ENCODE measurements at regions not wholly inside any gene's neighbourhood (a gene's known extent, or its start where the extent isn't known, plus 50 kb on each side); places are given as distances from the start of the nearest gene placed in this dataset.

GRCh38 chr1:185515696-185516095 lies 198.7 kb upstream of the IVNS1ABP start:
- H3K9me3 ChIP-seq (ENCODE audit: control extremely low read depth in 1 of 5, control insufficient read depth in 4 of 5, insufficient read depth in 2 of 5, low read depth in 1 of 5, low read length in 4 of 5), result peaks cover 0 to 9% (median 3%) of the 10 kb centered on the region in 5 experiments
- ChIA-PET CTCF (no interaction called here), POLR2A (no interaction called here)
- H3K4me1 ChIP-seq (ENCODE audit: control extremely low read depth in 1 of 4, control insufficient read depth in 4 of 4, insufficient read depth in 4 of 4, low read length in 3 of 4), result peaks cover 0 to 3% (median 0%) of the 10 kb centered on the region in 4 experiments
- H3K4me3 ChIP-seq (ENCODE audit: control insufficient read depth in 1 of 7, extremely low read depth in 1 of 7, insufficient read depth in 4 of 7, low read depth in 2 of 7, low read length in 6 of 7), result no peak overlapping the region
- no peak overlapping the region for H3K27ac ChIP-seq (ENCODE audit: insufficient read depth in 1 of 2, low read depth in 1 of 2, low read length in 2 of 2, poor library complexity in 1 of 2, severe bottlenecking in 2 of 2)
- H3K27me3 ChIP-seq (replicated peaks in 2 of 5; ENCODE audit: control insufficient read depth in 4 of 5, insufficient read depth in 5 of 5, low read length in 4 of 5), result no peaks in the 10 kb centered on the region
- H3K36me3 ChIP-seq (ENCODE audit: control insufficient read depth in 4 of 4, insufficient read depth in 4 of 4, low read length in 3 of 4), result no peaks in the 10 kb centered on the region
- DNase-seq, result no peak
- WGBS (ENCODE audit: insufficient coverage), result 100% methylated on average over 1 of the region's 2 CpGs

- DNase-seq, result no peak
- POLR2A ChIA-PET, result no interaction called here
- no peak overlapping the region for H3K27ac ChIP-seq (ENCODE audit: insufficient read depth in 1 of 2, low read depth in 1 of 2, low read length in 2 of 2, poor library complexity in 1 of 2, severe bottlenecking in 2 of 2)
- no peaks in the 10 kb centered on the region for H3K27me3 ChIP-seq (replicated peaks in 2 of 5; ENCODE audit: control insufficient read depth in 4 of 5, insufficient read depth in 5 of 5, low read length in 4 of 5)
- no peak overlapping the region for H3K4me3 ChIP-seq (ENCODE audit: control insufficient read depth in 1 of 7, extremely low read depth in 1 of 7, insufficient read depth in 4 of 7, low read depth in 2 of 7, low read length in 6 of 7)
- peaks cover 0 to 9% (median 1%) of the 10 kb centered on the region in 5 experiments for H3K9me3 ChIP-seq (ENCODE audit: control extremely low read depth in 1 of 5, control insufficient read depth in 4 of 5, insufficient read depth in 2 of 5, low read depth in 1 of 5, low read length in 4 of 5)
- peaks cover 0 to 3% (median 0%) of the 10 kb centered on the region in 4 experiments for H3K4me1 ChIP-seq (ENCODE audit: control extremely low read depth in 1 of 4, control insufficient read depth in 4 of 4, insufficient read depth in 4 of 4, low read length in 3 of 4)
- CTCF ChIA-PET, result interaction anchor here (0.8 to 1.0 kb wide), 2 partner anchors 12 to 18 kb away, joined by 3 to 5 read pairs; no protein-coding TSS in a partner anchor
- no peaks in the 10 kb centered on the region for H3K36me3 ChIP-seq (ENCODE audit: control insufficient read depth in 4 of 4, insufficient read depth in 4 of 4, low read length in 3 of 4)
Measured at GRCh38 chr1:185514311-185514710, 197.3 kb upstream of the IVNS1ABP start.

- WGBS (ENCODE audit: insufficient coverage), result no CpG with 5 or more reads among the region's 4 CpGs
- no peak overlapping the region for H3K4me3 ChIP-seq (ENCODE audit: control insufficient read depth in 1 of 7, extremely low read depth in 1 of 7, insufficient read depth in 4 of 7, low read depth in 2 of 7, low read length in 6 of 7)
- ChIA-PET POLR2A (no interaction called here), CTCF (no interaction called here)
- no peak for DNase-seq
- peaks cover 0 to 2% (median 0%) of the 10 kb centered on the region in 5 experiments for H3K9me3 ChIP-seq (ENCODE audit: control extremely low read depth in 1 of 5, control insufficient read depth in 4 of 5, insufficient read depth in 2 of 5, low read depth in 1 of 5, low read length in 4 of 5)
- H3K27me3 ChIP-seq (replicated peaks in 2 of 5; ENCODE audit: control insufficient read depth in 4 of 5, insufficient read depth in 5 of 5, low read length in 4 of 5), result no peaks in the 10 kb centered on the region
- H3K4me1 ChIP-seq (ENCODE audit: control extremely low read depth in 1 of 4, control insufficient read depth in 4 of 4, insufficient read depth in 4 of 4, low read length in 3 of 4), result peaks cover 0 to 3% (median 0%) of the 10 kb centered on the region in 4 experiments
- no peak overlapping the region for H3K27ac ChIP-seq (ENCODE audit: insufficient read depth in 1 of 2, low read depth in 1 of 2, low read length in 2 of 2, poor library complexity in 1 of 2, severe bottlenecking in 2 of 2)
- no peaks in the 10 kb centered on the region for H3K36me3 ChIP-seq (ENCODE audit: control insufficient read depth in 4 of 4, insufficient read depth in 4 of 4, low read length in 3 of 4)
Measured at GRCh38 chr1:185512442-185512841, 195.4 kb upstream of the IVNS1ABP start.

- H3K27ac ChIP-seq (ENCODE audit: insufficient read depth in 1 of 2, low read depth in 1 of 2, low read length in 2 of 2, poor library complexity in 1 of 2, severe bottlenecking in 2 of 2), result no peak overlapping the region
- no CpG with 5 or more reads among the region's 2 CpGs for WGBS (ENCODE audit: insufficient coverage)
- H3K27me3 ChIP-seq (replicated peaks in 2 of 5; ENCODE audit: control insufficient read depth in 4 of 5, insufficient read depth in 5 of 5, low read length in 4 of 5), result no peaks in the 10 kb centered on the region
- POLR2A ChIA-PET, result no interaction called here
- peaks cover 0 to 1% (median 0%) of the 10 kb centered on the region in 4 experiments for H3K4me1 ChIP-seq (ENCODE audit: control extremely low read depth in 1 of 4, control insufficient read depth in 4 of 4, insufficient read depth in 4 of 4, low read length in 3 of 4)
- no peak for DNase-seq
- H3K4me3 ChIP-seq (ENCODE audit: control insufficient read depth in 1 of 7, extremely low read depth in 1 of 7, insufficient read depth in 4 of 7, low read depth in 2 of 7, low read length in 6 of 7), result no peak overlapping the region
- peaks cover 0 to 2% (median 0%) of the 10 kb centered on the region in 5 experiments for H3K9me3 ChIP-seq (ENCODE audit: control extremely low read depth in 1 of 5, control insufficient read depth in 4 of 5, insufficient read depth in 2 of 5, low read depth in 1 of 5, low read length in 4 of 5)
- no peaks in the 10 kb centered on the region for H3K36me3 ChIP-seq (ENCODE audit: control insufficient read depth in 4 of 4, insufficient read depth in 4 of 4, low read length in 3 of 4)
- CTCF ChIA-PET, result no interaction called here
Measured at GRCh38 chr1:185501099-185501498, 184.1 kb upstream of the IVNS1ABP start.

- no peak overlapping the region for H3K27ac ChIP-seq (ENCODE audit: insufficient read depth in 1 of 2, low read depth in 1 of 2, low read length in 2 of 2, poor library complexity in 1 of 2, severe bottlenecking in 2 of 2)
- no peak for DNase-seq
Measured at GRCh38 chr1:185500001-185500626, 183.1 kb upstream of the IVNS1ABP start.

GRCh38 chr1:185498207-185498606 lies 181.2 kb upstream of the IVNS1ABP start:
- H3K36me3 ChIP-seq (ENCODE audit: control insufficient read depth in 4 of 4, insufficient read depth in 4 of 4, low read length in 3 of 4), result no peaks in the 10 kb centered on the region
- no peak overlapping the region for H3K27ac ChIP-seq (ENCODE audit: insufficient read depth in 1 of 2, low read depth in 1 of 2, low read length in 2 of 2, poor library complexity in 1 of 2, severe bottlenecking in 2 of 2)
- DNase-seq, result no peak
- peaks cover 0 to 2% (median 0%) of the 10 kb centered on the region in 5 experiments for H3K9me3 ChIP-seq (ENCODE audit: control extremely low read depth in 1 of 5, control insufficient read depth in 4 of 5, insufficient read depth in 2 of 5, low read depth in 1 of 5, low read length in 4 of 5)
- ChIA-PET CTCF (no interaction called here), POLR2A (no interaction called here)
- no peak overlapping the region for H3K4me3 ChIP-seq (ENCODE audit: control insufficient read depth in 1 of 7, extremely low read depth in 1 of 7, insufficient read depth in 4 of 7, low read depth in 2 of 7, low read length in 6 of 7)
- H3K4me1 ChIP-seq (ENCODE audit: control extremely low read depth in 1 of 4, control insufficient read depth in 4 of 4, insufficient read depth in 4 of 4, low read length in 3 of 4), result peaks cover 4 to 15% (median 5%) of the 10 kb centered on the region in 4 experiments
- H3K27me3 ChIP-seq (replicated peaks in 2 of 5; ENCODE audit: control insufficient read depth in 4 of 5, insufficient read depth in 5 of 5, low read length in 4 of 5), result no peaks in the 10 kb centered on the region
- 100% methylated on average over 2 of the region's 2 CpGs for WGBS (ENCODE audit: insufficient coverage)

More at GRCh38 chr1:185500001-185500626, 183.1 kb upstream of the IVNS1ABP start:
- Histone ChIP-seq H3K4me3 (ENCODE audit: control insufficient read depth in 1 of 7, extremely low read depth in 1 of 7, insufficient read depth in 4 of 7, low read depth in 2 of 7, low read length in 6 of 7) (no peak overlapping the region), H3K4me1 (ENCODE audit: control extremely low read depth in 1 of 4, control insufficient read depth in 4 of 4, insufficient read depth in 4 of 4, low read length in 3 of 4) (peaks cover 0 to 11% (median under 1%) of the 10 kb centered on the region in 4 experiments), H3K9me3 (ENCODE audit: control extremely low read depth in 1 of 5, control insufficient read depth in 4 of 5, insufficient read depth in 2 of 5, low read depth in 1 of 5, low read length in 4 of 5) (peaks cover 0 to 2% (median 0%) of the 10 kb centered on the region in 5 experiments), H3K27me3 (replicated peaks in 2 of 5; ENCODE audit: control insufficient read depth in 4 of 5, insufficient read depth in 5 of 5, low read length in 4 of 5) (no peaks in the 10 kb centered on the region), H3K36me3 (ENCODE audit: control insufficient read depth in 4 of 4, insufficient read depth in 4 of 4, low read length in 3 of 4) (no peaks in the 10 kb centered on the region)
- ChIA-PET POLR2A (no interaction called here), CTCF (interaction anchor here (0.6 kb wide), 1 partner anchor 42 kb away, joined by 3 read pairs; no protein-coding TSS in a partner anchor)
- WGBS (ENCODE audit: insufficient coverage), result 93% methylated on average over 3 of the region's 4 CpGs

GRCh38 chr1:185497177-185497576 lies 180.1 kb upstream of the IVNS1ABP start:
- H3K9me3 ChIP-seq (ENCODE audit: control extremely low read depth in 1 of 5, control insufficient read depth in 4 of 5, insufficient read depth in 2 of 5, low read depth in 1 of 5, low read length in 4 of 5), result peaks cover 0 to 2% (median 0%) of the 10 kb centered on the region in 5 experiments
- ChIA-PET CTCF (no interaction called here), POLR2A (no interaction called here)
- H3K27me3 ChIP-seq (replicated peaks in 2 of 5; ENCODE audit: control insufficient read depth in 4 of 5, insufficient read depth in 5 of 5, low read length in 4 of 5), result no peaks in the 10 kb centered on the region
- H3K4me3 ChIP-seq (ENCODE audit: control insufficient read depth in 1 of 7, extremely low read depth in 1 of 7, insufficient read depth in 4 of 7, low read depth in 2 of 7, low read length in 6 of 7), result no peak overlapping the region
- DNase-seq, result no peak
- H3K27ac ChIP-seq (ENCODE audit: insufficient read depth in 1 of 2, low read depth in 1 of 2, low read length in 2 of 2, poor library complexity in 1 of 2, severe bottlenecking in 2 of 2), result no peak overlapping the region
- peaks cover 4 to 15% (median 5%) of the 10 kb centered on the region in 4 experiments for H3K4me1 ChIP-seq (ENCODE audit: control extremely low read depth in 1 of 4, control insufficient read depth in 4 of 4, insufficient read depth in 4 of 4, low read length in 3 of 4)
- H3K36me3 ChIP-seq (ENCODE audit: control insufficient read depth in 4 of 4, insufficient read depth in 4 of 4, low read length in 3 of 4), result no peaks in the 10 kb centered on the region
